Liver (tissue), 8 donors: ENCODE measurements at regions not wholly inside any gene's neighbourhood (a gene's known extent, or its start where the extent isn't known, plus 50 kb on each side); places are given as distances from the start of the nearest gene placed in this dataset.
A peak's percentile ranks its signal among the peaks of the same experiment; 100 is the strongest.

Source experiments
- DNase-seq: peaks from one replicate; pipeline ENCODE4 v3.0.0-alpha.2; 2017; ENCODE audit warnings: low spot score
- H3K27ac ChIP-seq, 2 donors: one replicate each; pipeline ENCODE4 v1.7.0; 2013; ENCODE audit warnings: inconsistent platforms in 2 of 2, low read length in 2 of 2, control low read depth in 1 of 2, low read depth in 1 of 2, mild to moderate bottlenecking in 1 of 2
- H3K27me3 ChIP-seq, 4 donors: one replicate each; pipeline versions ENCODE4 v1.6.1 to v1.7.0; 2013; ENCODE audit warnings: low read length in 3 of 4, inconsistent platforms in 1 of 4, mild to moderate bottlenecking in 1 of 4, moderate library complexity in 1 of 4; ENCODE audit not compliant: control insufficient read depth in 4 of 4, insufficient read depth in 4 of 4
- H3K36me3 ChIP-seq, 4 donors: one replicate each; pipeline versions ENCODE4 v1.6.1 to v1.7.0; 2013; ENCODE audit warnings: low read length in 3 of 4, mild to moderate bottlenecking in 3 of 4, low read depth in 1 of 4, moderate library complexity in 1 of 4; ENCODE audit not compliant: control insufficient read depth in 4 of 4, insufficient read depth in 3 of 4
- H3K4me1 ChIP-seq, 4 donors: one replicate each; pipeline versions ENCODE4 v1.6.1 to v1.7.0; 2013; ENCODE audit warnings: low read length in 3 of 4, mild to moderate bottlenecking in 3 of 4, moderate library complexity in 1 of 4; ENCODE audit not compliant: control insufficient read depth in 4 of 4, insufficient read depth in 4 of 4
- H3K4me3 ChIP-seq, 3 donors: one replicate each; pipeline versions ENCODE4 v1.6.1 to v1.7.0; 2013; ENCODE audit warnings: low read length in 3 of 3, control low read depth in 1 of 3, low read depth in 1 of 3, mild to moderate bottlenecking in 1 of 3
- H3K9ac ChIP-seq, 2 donors: one replicate each; pipeline ENCODE4 v1.7.0; 2013; ENCODE audit warnings: low read length in 2 of 2, mild to moderate bottlenecking in 2 of 2, moderate library complexity in 2 of 2, control low read depth in 1 of 2, low read depth in 1 of 2
- H3K9me3 ChIP-seq, 4 donors: one replicate each; pipeline versions ENCODE4 v1.6.1 to v1.7.0; 2013; ENCODE audit warnings: low read length in 3 of 4; ENCODE audit not compliant: control insufficient read depth in 4 of 4
- ATF3 ChIP-seq: IDR thresholded peaks from 2 replicates; pipeline ENCODE4 v1.6.1; 2016; ENCODE audit warnings: antibody characterized with exemption
- CTCF ChIP-seq: fragments of 150-350 bp; IDR thresholded peaks from 2 replicates; pipeline ENCODE4 v1.5.1; 2017; ENCODE audit warnings: improper control_type of control experiment, low read depth, low read length; ENCODE audit not compliant: missing input control
- EGR1 ChIP-seq, 2 donors: IDR thresholded peaks; 2 replicates each; pipeline ENCODE4 v1.6.1; 2016 to 2018; ENCODE audit warnings: antibody characterized with exemption in 2 of 2, low read depth in 2 of 2
- FOXA1 ChIP-seq: IDR thresholded peaks from 2 replicates; pipeline ENCODE4 v1.6.1; 2016; ENCODE audit warnings: antibody characterized with exemption
- FOXA2 ChIP-seq: IDR thresholded peaks from 2 replicates; pipeline ENCODE4 v1.6.1; 2016; ENCODE audit warnings: antibody characterized with exemption
- GABPA ChIP-seq, 2 donors: IDR thresholded peaks in 1 of 2; conservative IDR thresholded peaks in 1 of 2; 2 replicates each; pipeline ENCODE4 v1.6.1; 2016; ENCODE audit warnings: antibody characterized with exemption in 2 of 2, mild to moderate bottlenecking in 1 of 2, moderate library complexity in 1 of 2
- HNF4A ChIP-seq, 2 donors: conservative IDR thresholded peaks; 2 replicates each; pipeline ENCODE4 v1.6.1; 2016; ENCODE audit warnings: antibody characterized with exemption in 2 of 2, mild to moderate bottlenecking in 2 of 2
- HNF4G ChIP-seq: IDR thresholded peaks from 2 replicates; pipeline ENCODE4 v1.6.1; 2016; ENCODE audit warnings: antibody characterized with exemption
- JUND ChIP-seq, 2 donors: IDR thresholded peaks; 2 replicates each; pipeline ENCODE4 v1.6.1; 2016; ENCODE audit warnings: antibody characterized with exemption in 2 of 2
- MAX ChIP-seq: IDR thresholded peaks from 2 replicates; pipeline ENCODE4 v1.6.1; 2016; ENCODE audit warnings: antibody characterized with exemption
- NR2F2 ChIP-seq: IDR thresholded peaks from 2 replicates; pipeline ENCODE4 v1.6.1; 2016; ENCODE audit warnings: antibody characterized with exemption
- RAD21 ChIP-seq, 2 donors: IDR thresholded peaks; 2 replicates each; pipeline ENCODE4 v1.6.1; 2016; ENCODE audit warnings: antibody characterized with exemption in 2 of 2, mild to moderate bottlenecking in 2 of 2
- RXRA ChIP-seq, 2 donors: IDR thresholded peaks; 2 replicates each; pipeline ENCODE4 v1.6.1; 2017 to 2018; ENCODE audit warnings: antibody characterized with exemption in 2 of 2, mild to moderate bottlenecking in 1 of 2
- SP1 ChIP-seq: IDR thresholded peaks from 2 replicates; pipeline ENCODE4 v1.6.1; 2018; ENCODE audit warnings: antibody characterized with exemption, mild to moderate bottlenecking
- TAF1 ChIP-seq: conservative IDR thresholded peaks from 2 replicates; pipeline ENCODE4 v1.6.1; 2016; ENCODE audit warnings: antibody characterized with exemption, mild to moderate bottlenecking
- YY1 ChIP-seq: IDR thresholded peaks from 2 replicates; pipeline ENCODE4 v1.6.1; 2016; ENCODE audit warnings: antibody characterized with exemption, mild to moderate bottlenecking
- ZBTB33 ChIP-seq: IDR thresholded peaks from 2 replicates; pipeline ENCODE4 v1.6.1; 2016; ENCODE audit warnings: antibody characterized with exemption
- WGBS: extraction: QIAGEN DNeasy Blood & Tissue Kit; methylation state at CpG from one replicate; pipeline ENCODE4 v1.1.7; 2013; 5-methylcytosine and 5-hydroxymethylcytosine counted together
- TF ChIP-seq, protein P1 (sequence below): IDR thresholded peaks from 2 replicates; pipeline ENCODE4 v1.6.1; 2016; ENCODE audit warnings: antibody characterized with exemption, mild to moderate bottlenecking
- donor health status: healthy.
- donor health status: healthy.
- donor health status: healthy.
- donor health status: healthy.
- donor health status: healthy.

DNA sequence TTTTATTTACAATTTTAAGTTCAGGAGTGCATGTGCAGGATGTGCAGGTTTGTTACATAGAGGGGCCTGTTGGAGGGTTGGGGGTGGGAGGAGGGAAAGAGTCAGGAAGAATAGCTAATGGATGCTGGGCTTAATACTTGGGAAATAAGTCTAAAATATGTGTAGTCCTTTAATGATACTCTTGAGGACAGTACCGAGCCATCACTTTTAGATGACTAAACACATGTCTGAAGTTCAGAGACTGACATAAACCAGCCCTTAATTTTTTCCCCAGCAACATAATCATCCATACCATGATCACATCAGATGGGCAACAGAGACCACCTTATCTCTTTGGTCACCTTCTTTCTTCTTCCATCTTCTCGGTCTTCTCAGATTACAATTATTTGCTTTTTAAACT is 189.1 kb upstream of the COL3A1 start:
- Histone ChIP-seq H3K27ac (no peak overlapping the region), H3K36me3 (no peaks in the 10 kb centered on the region), H3K9ac (no peak overlapping the region), H3K9me3 (no peaks in the 10 kb centered on the region), H3K27me3 (no peaks in the 10 kb centered on the region), H3K4me1 (no peaks in the 10 kb centered on the region), H3K4me3 (no peak overlapping the region)
- WGBS: 80% methylated on average over 2 of the region's 2 CpGs
- no peak for DNase-seq
- TF ChIP-seq FOXA1: no peak
- no peak for TF ChIP-seq TAF1
- TF ChIP-seq YY1: no peak
- TF ChIP-seq HNF4G: no peak
- no peak for TF ChIP-seq SP1
- TF ChIP-seq EGR1 (IDR thresholded peaks at IDR 0.05; ENCODE audit: low read depth in 2 of 2): no peak
- TF ChIP-seq, protein P1, sequence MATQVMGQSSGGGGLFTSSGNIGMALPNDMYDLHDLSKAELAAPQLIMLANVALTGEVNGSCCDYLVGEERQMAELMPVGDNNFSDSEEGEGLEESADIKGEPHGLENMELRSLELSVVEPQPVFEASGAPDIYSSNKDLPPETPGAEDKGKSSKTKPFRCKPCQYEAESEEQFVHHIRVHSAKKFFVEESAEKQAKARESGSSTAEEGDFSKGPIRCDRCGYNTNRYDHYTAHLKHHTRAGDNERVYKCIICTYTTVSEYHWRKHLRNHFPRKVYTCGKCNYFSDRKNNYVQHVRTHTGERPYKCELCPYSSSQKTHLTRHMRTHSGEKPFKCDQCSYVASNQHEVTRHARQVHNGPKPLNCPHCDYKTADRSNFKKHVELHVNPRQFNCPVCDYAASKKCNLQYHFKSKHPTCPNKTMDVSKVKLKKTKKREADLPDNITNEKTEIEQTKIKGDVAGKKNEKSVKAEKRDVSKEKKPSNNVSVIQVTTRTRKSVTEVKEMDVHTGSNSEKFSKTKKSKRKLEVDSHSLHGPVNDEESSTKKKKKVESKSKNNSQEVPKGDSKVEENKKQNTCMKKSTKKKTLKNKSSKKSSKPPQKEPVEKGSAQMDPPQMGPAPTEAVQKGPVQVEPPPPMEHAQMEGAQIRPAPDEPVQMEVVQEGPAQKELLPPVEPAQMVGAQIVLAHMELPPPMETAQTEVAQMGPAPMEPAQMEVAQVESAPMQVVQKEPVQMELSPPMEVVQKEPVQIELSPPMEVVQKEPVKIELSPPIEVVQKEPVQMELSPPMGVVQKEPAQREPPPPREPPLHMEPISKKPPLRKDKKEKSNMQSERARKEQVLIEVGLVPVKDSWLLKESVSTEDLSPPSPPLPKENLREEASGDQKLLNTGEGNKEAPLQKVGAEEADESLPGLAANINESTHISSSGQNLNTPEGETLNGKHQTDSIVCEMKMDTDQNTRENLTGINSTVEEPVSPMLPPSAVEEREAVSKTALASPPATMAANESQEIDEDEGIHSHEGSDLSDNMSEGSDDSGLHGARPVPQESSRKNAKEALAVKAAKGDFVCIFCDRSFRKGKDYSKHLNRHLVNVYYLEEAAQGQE: no peak
- TF ChIP-seq CTCF: no peak
- TF ChIP-seq HNF4A (conservative IDR thresholded peaks at IDR 0.05): no peak
- TF ChIP-seq MAX: no peak
- no peak for TF ChIP-seq RAD21 (IDR thresholded peaks at IDR 0.05)
- no peak for TF ChIP-seq FOXA2
- no peak for TF ChIP-seq ATF3
- TF ChIP-seq JUND (IDR thresholded peaks at IDR 0.05): no peak
- TF ChIP-seq NR2F2: no peak
- TF ChIP-seq RXRA (IDR thresholded peaks at IDR 0.05): no peak
- TF ChIP-seq GABPA (IDR thresholded peaks at IDR 0.05 in 1 of 2, conservative IDR thresholded peaks at IDR 0.05 in 1 of 2): no peak
- TF ChIP-seq ZBTB33: no peak

GRCh38 chr2:188785490-188785889 is 188.7 kb upstream of the COL3A1 start:
- H3K4me3 ChIP-seq: no peak overlapping the region
- no peaks in the 10 kb centered on the region for H3K27me3 ChIP-seq
- H3K4me1 ChIP-seq: no peaks in the 10 kb centered on the region
- peak overlapping the region; percentile 18 to 37 for H3K27ac ChIP-seq
- H3K9me3 ChIP-seq: no peaks in the 10 kb centered on the region
- no peaks in the 10 kb centered on the region for H3K36me3 ChIP-seq
- no peak for DNase-seq
- WGBS: 84% methylated on average over 6 of the region's 6 CpGs
- no peak overlapping the region for H3K9ac ChIP-seq
- no peak for TF ChIP-seq GABPA (IDR thresholded peaks at IDR 0.05 in 1 of 2, conservative IDR thresholded peaks at IDR 0.05 in 1 of 2)
- no peak for TF ChIP-seq HNF4G
- TF ChIP-seq ZBTB33: no peak
- no peak for TF ChIP-seq SP1
- TF ChIP-seq RAD21 (IDR thresholded peaks at IDR 0.05): no peak
- no peak for TF ChIP-seq MAX
- TF ChIP-seq YY1: no peak
- no peak for TF ChIP-seq RXRA (IDR thresholded peaks at IDR 0.05)
- no peak for TF ChIP-seq NR2F2
- TF ChIP-seq, protein P1: no peak
- TF ChIP-seq FOXA2: no peak
- no peak for TF ChIP-seq HNF4A (conservative IDR thresholded peaks at IDR 0.05)
- TF ChIP-seq TAF1: no peak
